Panc1 (cell line): ENCODE measurements at regions not wholly inside any gene's neighbourhood (a gene's known extent, or its start where the extent isn't known, plus 50 kb on each side); places are given as distances from the start of the nearest gene placed in this dataset.
"Not testable (repeated sequence)": the region's sequence is repeated elsewhere in the genome, so short reads cannot be mapped to it uniquely, and the experiment has no call there.

Experiments
- ATAC-seq: fragments of 200-7000 bp; cut with Tn5 transposase; 2 replicates; pipeline ENCODE4 v1.9.1; 2020; ENCODE audit warnings: mild to moderate bottlenecking, moderate library complexity
- BruUV-seq: library from RNA; stranded (reverse); fragments of 400-500 nt; replicated peaks from 2 replicates; lab custom pipeline; 2021; lab: Mats Ljungman, UMichigan
- CTCF ChIA-PET: fragments of 300-600 bp; sonication (Branson Sonifier 250); formaldehyde crosslinking; loops from one replicate; lab custom pipeline; 2022; ENCODE audit warnings: antibody characterized with exemption; lab: Charles Lee
- POLR2A ChIA-PET: fragments of 300-600 bp; sonication (Branson Sonifier 250); formaldehyde crosslinking; loops from one replicate; lab custom pipeline; 2022; ENCODE audit warnings: antibody characterized with exemption; lab: Charles Lee
- DNase-seq: peaks from one replicate; pipeline ENCODE4 v3.0.0-alpha.2; 2010; ENCODE audit warnings: low read depth, low spot score
- H3K27ac ChIP-seq: 2 replicates; pipeline ENCODE4 v1.5.1; 2011; ENCODE audit warnings: mild to moderate bottlenecking, low read length, inconsistent platforms
- H3K27me3 ChIP-seq: fragments of 200-500 bp; sonication (Bioruptor generic); 2 replicates; pipeline ENCODE4 v1.6.0; 2014; ENCODE audit warnings: low read length, inconsistent platforms; ENCODE audit not compliant: control insufficient read depth, insufficient read depth
- H3K36me3 ChIP-seq: fragments of 200-500 bp; sonication (Bioruptor generic); 2 replicates; pipeline ENCODE4 v1.5.1; 2014; ENCODE audit warnings: inconsistent platforms, mild to moderate bottlenecking, low read length, moderate library complexity; ENCODE audit not compliant: control insufficient read depth, insufficient read depth
- H3K4me1 ChIP-seq: 2 replicates; pipeline ENCODE4 v1.5.1; 2011; ENCODE audit warnings: inconsistent platforms, mild to moderate bottlenecking, low read length, moderate library complexity; ENCODE audit not compliant: control insufficient read depth, insufficient read depth
- H3K4me3 ChIP-seq, 2 experiments: 2 replicates each; pipeline ENCODE4 v1.5.1; 2011 to 2012; ENCODE audit warnings: low read depth in 2 of 2, low read length in 2 of 2, mild to moderate bottlenecking in 2 of 2, inconsistent platforms in 1 of 2, moderate library complexity in 1 of 2
- H3K9me3 ChIP-seq: fragments of 200-500 bp; sonication (Bioruptor generic); 2 replicates; pipeline ENCODE4 v1.5.1; 2014; ENCODE audit warnings: low read depth, mild to moderate bottlenecking, inconsistent platforms, low read length, moderate library complexity; ENCODE audit not compliant: control insufficient read depth, insufficient read depth
- POLR2AphosphoS5 ChIP-seq: IDR thresholded peaks from 2 replicates; pipeline ENCODE4 v1.6.1; 2012; ENCODE audit warnings: mild to moderate bottlenecking, low read depth, low read length, moderate library complexity
- SIN3A ChIP-seq: IDR thresholded peaks from 2 replicates; pipeline ENCODE4 v1.6.1; 2012; ENCODE audit warnings: low read depth, mild to moderate bottlenecking, low read length, moderate library complexity, borderline replicate concordance; ENCODE audit not compliant: insufficient read depth
- TCF7L2 ChIP-seq: IDR thresholded peaks from 2 replicates; pipeline ENCODE4 v1.6.1; 2011; ENCODE audit warnings: mild to moderate bottlenecking, low read depth, low read length, inconsistent platforms
- in situ Hi-C: cut with HindIII; loops from 2 replicates; pipeline ENCODE4 v1.10.0; 2016; ENCODE audit warnings: low sequenced_read_pairs, low pct_unique_long_range_greater_than_20kb
- intact Hi-C: fragments of 100-400 bp; cut with micrococcal nuclease; formaldehyde crosslinking; loops from one replicate; pipeline ENCODE4 v1.10.0; 2022; ENCODE audit not compliant: unreplicated experiment
- TF ChIP-seq, protein P1 (sequence below): fragments of 450-650 bp; IDR thresholded peaks from 2 replicates; pipeline ENCODE4 v1.5.1; 2017; ENCODE audit warnings: mild to moderate bottlenecking
- TF ChIP-seq, protein P2 (sequence below), 2 experiments: IDR thresholded peaks; 2 replicates each; pipeline ENCODE4 v1.6.1; 2011 to 2012; ENCODE audit warnings: low read depth in 2 of 2, control low read depth in 1 of 2, low read length in 1 of 2, mild to moderate bottlenecking in 1 of 2, moderate library complexity in 1 of 2; ENCODE audit not compliant: insufficient read depth in 1 of 2

DNA sequence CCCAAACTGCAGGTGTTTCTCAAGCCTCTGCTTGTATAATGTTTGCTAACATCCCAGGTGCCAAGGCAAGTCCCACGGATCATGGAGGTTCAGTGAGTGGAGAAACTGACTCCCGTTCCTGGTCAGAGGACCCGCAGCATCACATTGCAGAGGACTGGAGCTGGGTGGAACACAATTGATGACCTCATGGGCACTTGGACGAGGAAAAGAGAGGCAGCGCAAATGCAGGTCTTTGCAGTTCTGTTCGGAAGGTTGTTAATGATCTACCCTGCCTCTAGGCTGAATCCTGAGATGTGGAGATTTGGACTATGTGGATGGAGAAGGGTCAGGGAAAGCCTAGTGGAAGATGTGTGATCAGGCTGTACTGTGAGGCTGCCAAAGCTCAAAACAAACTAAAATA, 192.9 kb downstream of the DUSP10 start:
- no peaks in the 10 kb centered on the region for H3K4me1 ChIP-seq
- BruUV-seq = no TSS peak
- ATAC-seq = no peak
- in situ Hi-C loops = no loop called here
- POLR2A ChIA-PET = no interaction called here
- H3K27me3 ChIP-seq = no peaks in the 10 kb centered on the region
- DNase-seq = no peak
- H3K36me3 ChIP-seq = no peaks in the 10 kb centered on the region
- H3K27ac ChIP-seq = no peak overlapping the region
- TF ChIP-seq, protein P1, sequence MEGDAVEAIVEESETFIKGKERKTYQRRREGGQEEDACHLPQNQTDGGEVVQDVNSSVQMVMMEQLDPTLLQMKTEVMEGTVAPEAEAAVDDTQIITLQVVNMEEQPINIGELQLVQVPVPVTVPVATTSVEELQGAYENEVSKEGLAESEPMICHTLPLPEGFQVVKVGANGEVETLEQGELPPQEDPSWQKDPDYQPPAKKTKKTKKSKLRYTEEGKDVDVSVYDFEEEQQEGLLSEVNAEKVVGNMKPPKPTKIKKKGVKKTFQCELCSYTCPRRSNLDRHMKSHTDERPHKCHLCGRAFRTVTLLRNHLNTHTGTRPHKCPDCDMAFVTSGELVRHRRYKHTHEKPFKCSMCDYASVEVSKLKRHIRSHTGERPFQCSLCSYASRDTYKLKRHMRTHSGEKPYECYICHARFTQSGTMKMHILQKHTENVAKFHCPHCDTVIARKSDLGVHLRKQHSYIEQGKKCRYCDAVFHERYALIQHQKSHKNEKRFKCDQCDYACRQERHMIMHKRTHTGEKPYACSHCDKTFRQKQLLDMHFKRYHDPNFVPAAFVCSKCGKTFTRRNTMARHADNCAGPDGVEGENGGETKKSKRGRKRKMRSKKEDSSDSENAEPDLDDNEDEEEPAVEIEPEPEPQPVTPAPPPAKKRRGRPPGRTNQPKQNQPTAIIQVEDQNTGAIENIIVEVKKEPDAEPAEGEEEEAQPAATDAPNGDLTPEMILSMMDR = no peak
- TF ChIP-seq, protein P2, sequence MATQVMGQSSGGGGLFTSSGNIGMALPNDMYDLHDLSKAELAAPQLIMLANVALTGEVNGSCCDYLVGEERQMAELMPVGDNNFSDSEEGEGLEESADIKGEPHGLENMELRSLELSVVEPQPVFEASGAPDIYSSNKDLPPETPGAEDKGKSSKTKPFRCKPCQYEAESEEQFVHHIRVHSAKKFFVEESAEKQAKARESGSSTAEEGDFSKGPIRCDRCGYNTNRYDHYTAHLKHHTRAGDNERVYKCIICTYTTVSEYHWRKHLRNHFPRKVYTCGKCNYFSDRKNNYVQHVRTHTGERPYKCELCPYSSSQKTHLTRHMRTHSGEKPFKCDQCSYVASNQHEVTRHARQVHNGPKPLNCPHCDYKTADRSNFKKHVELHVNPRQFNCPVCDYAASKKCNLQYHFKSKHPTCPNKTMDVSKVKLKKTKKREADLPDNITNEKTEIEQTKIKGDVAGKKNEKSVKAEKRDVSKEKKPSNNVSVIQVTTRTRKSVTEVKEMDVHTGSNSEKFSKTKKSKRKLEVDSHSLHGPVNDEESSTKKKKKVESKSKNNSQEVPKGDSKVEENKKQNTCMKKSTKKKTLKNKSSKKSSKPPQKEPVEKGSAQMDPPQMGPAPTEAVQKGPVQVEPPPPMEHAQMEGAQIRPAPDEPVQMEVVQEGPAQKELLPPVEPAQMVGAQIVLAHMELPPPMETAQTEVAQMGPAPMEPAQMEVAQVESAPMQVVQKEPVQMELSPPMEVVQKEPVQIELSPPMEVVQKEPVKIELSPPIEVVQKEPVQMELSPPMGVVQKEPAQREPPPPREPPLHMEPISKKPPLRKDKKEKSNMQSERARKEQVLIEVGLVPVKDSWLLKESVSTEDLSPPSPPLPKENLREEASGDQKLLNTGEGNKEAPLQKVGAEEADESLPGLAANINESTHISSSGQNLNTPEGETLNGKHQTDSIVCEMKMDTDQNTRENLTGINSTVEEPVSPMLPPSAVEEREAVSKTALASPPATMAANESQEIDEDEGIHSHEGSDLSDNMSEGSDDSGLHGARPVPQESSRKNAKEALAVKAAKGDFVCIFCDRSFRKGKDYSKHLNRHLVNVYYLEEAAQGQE (IDR thresholded peaks at IDR 0.05; ENCODE audit: insufficient read depth in 1 of 2, low read depth in 2 of 2, low read length in 1 of 2) = no peak
- no peak for TF ChIP-seq TCF7L2
- H3K4me3 ChIP-seq = no peak overlapping the region
- no peaks in the 10 kb centered on the region for H3K9me3 ChIP-seq
- CTCF ChIA-PET = interaction anchor here (0.6 kb wide), 1 partner anchor 136 kb away, joined by 9 read pairs; no protein-coding TSS in a partner anchor
- intact Hi-C loops = no loop called here

DNA sequence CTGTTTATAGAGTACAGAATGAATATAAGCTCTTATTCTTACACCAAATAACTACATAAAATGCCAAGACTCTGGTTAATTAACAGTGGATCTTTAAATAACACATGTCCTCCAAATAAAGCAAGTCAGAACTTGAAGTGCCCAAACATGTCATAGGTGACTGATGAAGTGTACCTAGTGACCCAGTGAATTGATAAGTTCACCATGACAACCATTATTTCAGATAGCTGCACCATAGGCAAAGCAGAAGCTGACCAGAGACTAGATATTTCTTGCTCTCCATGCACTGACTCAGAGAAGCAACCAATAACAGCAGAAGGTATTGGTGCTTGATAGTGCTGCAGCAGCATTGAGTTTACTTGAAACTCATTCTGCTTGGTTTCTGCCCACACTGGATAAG, 192.1 kb downstream of the DUSP10 start:
- H3K9me3 ChIP-seq = no peaks in the 10 kb centered on the region
- no peak for DNase-seq
- intact Hi-C loops = no loop called here
- ATAC-seq = no peak
- H3K4me3 ChIP-seq = no peak overlapping the region
- in situ Hi-C loops = no loop called here
- BruUV-seq = no TSS peak
- no peaks in the 10 kb centered on the region for H3K27me3 ChIP-seq
- H3K36me3 ChIP-seq = no peaks in the 10 kb centered on the region
- TF ChIP-seq, protein P1 = no peak
- TF ChIP-seq SIN3A = no peak
- no peak for TF ChIP-seq TCF7L2
- no peak for TF ChIP-seq POLR2AphosphoS5
- TF ChIP-seq, protein P2 (IDR thresholded peaks at IDR 0.05; ENCODE audit: insufficient read depth in 1 of 2, low read depth in 2 of 2, low read length in 1 of 2) = no peak
- no peak overlapping the region for H3K27ac ChIP-seq
- CTCF ChIA-PET = interaction anchor here (0.6 kb wide), 1 partner anchor 137 kb away, joined by 9 read pairs; no protein-coding TSS in a partner anchor
- no peaks in the 10 kb centered on the region for H3K4me1 ChIP-seq
- POLR2A ChIA-PET = no interaction called here

DNA sequence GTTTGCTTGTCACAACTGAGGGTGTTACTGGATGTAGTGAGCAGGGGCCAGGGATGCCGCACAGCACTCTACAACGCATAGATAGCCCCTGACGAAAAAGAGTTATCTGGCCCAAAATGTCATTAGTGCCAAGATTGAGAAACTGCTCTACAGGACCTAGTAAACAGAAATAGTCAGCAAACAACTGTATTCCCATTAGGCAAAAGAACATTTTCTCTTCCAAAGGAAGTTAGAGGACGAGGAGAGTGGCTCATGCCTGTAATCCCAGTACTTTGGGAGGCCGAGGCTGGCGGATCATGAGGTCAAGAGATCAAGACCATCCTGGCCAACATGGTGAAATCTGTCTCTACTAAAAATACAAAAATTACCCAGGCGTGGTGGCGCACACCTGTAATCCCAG, 189.1 kb downstream of the DUSP10 start:
- BruUV-seq, H3K27ac ChIP-seq, H3K36me3 ChIP-seq, ATAC-seq, CTCF ChIA-PET, POLR2A ChIA-PET, H3K4me3 ChIP-seq, in situ Hi-C loops, H3K4me1 ChIP-seq, H3K27me3 ChIP-seq, H3K9me3 ChIP-seq, DNase-seq, intact Hi-C loops: not testable (repeated sequence)
